HG03025 (cell line): ENCODE measurements at regions not wholly inside any gene's neighbourhood (a gene's known extent, or its start where the extent isn't known, plus 50 kb on each side); places are given as distances from the start of the nearest gene placed in this dataset.
"Not testable (repeated sequence)": the region's sequence is repeated elsewhere in the genome, so short reads cannot be mapped to it uniquely, and the experiment has no call there.

Experiments
- ATAC-seq: cut with Tn5 transposase; IDR thresholded peaks from one replicate; pipeline ENCODE4 v1.9.1; 2021; ENCODE audit warnings: mild to moderate bottlenecking, moderate library complexity; ENCODE audit not compliant: unreplicated experiment, low FRiP score

DNA sequence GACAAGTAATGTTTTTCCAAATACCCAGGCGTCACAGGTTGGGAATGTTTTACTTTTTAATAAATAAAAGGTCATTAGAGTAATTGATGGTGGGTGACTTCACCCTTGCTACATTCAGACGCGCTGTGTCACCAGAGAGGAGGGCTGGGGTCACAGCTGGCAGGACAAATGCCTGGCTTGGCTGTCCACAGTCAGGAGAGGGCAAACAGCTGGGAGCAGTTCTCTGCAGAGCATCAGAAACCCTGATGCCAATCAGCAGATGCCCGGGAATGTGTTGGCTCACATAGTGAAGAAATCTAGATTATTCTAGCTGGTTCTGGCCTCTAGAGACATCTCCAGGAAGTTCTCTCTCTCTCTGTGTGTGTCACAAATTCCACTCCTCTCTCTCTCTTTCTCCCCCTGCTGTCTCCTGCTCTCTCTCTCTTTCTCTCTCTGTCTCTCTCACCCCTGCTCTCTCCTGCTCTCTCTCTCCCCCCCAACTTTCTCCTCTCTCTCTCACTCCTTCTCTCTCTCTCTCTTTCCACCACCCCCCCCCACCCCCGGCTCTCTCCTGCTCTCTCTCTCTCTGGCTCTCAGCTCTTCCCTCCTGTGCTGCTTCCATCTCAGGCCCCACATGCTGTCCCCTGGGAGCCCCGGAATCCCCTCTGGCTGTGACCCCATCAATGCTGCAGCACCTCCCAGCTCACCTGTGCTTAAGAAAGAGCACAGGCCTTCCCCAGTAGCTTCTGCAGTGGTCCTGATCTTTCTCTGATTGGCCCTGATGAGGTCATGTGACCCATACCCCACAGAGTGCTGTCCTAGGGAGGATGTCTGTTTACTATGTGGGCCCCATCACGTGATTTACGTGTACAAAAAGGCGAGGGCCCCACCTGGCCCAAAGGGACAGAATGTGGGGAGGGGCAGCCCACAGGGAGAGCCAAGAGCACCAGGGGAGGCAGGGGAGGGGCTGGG, 331.5 kb downstream of the ADGRD1 start:
- not testable (repeated sequence) for ATAC-seq

DNA sequence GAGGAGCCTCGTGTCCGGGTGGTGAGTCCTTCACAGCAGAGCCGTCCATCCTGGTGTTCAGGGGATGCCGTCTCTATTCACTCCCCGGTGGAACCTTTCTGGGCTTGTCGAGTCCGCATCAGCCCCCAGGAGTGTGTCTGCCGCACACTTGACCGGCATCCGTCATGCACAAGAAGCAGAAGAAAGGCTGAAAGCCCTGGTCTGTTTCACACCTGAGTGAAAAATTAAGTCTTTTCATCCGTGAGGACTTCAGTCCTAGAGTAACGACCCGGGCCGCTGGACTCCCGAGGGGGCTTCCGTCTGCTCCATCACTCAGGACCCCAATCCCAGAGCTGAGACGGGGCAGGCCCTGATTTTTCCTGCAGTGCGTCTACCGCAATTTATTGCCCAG, 332.2 kb downstream of the ADGRD1 start:
- ATAC-seq, result not testable (repeated sequence)

DNA sequence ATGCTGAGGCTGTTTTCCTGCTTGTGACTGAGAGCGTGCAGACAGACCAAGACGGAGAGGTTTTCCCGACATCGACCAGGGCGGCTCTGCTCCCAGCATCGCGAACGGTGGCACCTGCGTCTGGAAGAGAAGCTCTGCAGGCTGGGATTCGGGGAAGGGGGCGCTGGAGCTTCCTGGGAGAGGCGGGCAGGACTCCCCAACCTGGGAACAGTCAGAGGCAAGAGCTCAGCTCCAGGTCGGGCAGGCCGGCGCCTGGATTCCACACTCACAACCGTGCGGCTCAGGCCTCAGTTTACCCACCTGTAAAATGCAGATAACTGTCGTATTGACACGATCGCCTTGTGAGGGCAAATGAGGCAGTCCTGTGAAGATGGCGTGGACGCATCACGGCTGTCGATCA, 332.6 kb downstream of the ADGRD1 start:
- ATAC-seq, result not testable (repeated sequence)

DNA sequence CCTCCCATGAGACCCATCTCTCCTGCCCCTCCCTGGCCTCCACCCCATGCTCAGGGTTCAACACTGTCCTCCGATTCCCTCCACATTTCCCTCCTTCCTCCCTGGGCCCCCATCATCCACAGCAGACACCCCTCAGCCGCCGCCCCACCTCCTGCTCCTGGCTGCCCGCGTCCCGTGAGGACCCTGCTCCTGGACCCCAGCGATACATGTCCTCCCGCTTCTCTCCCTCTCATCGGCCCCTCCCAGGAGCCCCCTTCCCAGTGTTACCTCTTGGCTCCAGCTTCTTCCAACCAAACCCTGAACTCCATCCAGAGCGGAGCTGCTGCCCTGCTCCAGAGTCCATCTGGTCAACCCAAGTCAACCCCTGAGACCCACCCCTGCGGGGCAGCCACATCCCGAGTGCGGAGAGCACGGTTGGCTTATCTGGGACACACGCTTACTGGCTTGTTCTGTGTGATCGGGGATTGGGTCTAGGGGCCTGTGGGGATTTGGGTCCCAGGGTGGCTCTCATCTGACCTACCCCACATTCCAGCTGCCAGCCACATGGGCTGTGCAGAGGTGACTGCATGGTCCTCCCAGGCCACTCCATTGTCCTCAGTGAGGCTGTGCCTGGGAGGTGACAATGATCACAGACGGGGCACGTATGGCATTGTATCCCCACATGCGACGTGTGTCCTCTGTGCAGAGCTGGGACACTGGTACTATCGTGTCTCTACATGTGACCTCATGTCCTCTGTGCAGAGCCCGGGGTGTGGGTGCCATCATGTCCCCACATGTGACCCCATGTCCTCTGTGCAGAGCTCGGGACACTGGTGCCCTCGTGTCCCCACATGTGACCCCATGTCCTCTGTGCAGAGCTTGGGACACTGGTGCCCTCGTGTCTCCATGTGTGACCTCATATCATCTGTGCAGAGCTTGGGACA, 333.6 kb downstream of the ADGRD1 start:
- ATAC-seq, result no peak

DNA sequence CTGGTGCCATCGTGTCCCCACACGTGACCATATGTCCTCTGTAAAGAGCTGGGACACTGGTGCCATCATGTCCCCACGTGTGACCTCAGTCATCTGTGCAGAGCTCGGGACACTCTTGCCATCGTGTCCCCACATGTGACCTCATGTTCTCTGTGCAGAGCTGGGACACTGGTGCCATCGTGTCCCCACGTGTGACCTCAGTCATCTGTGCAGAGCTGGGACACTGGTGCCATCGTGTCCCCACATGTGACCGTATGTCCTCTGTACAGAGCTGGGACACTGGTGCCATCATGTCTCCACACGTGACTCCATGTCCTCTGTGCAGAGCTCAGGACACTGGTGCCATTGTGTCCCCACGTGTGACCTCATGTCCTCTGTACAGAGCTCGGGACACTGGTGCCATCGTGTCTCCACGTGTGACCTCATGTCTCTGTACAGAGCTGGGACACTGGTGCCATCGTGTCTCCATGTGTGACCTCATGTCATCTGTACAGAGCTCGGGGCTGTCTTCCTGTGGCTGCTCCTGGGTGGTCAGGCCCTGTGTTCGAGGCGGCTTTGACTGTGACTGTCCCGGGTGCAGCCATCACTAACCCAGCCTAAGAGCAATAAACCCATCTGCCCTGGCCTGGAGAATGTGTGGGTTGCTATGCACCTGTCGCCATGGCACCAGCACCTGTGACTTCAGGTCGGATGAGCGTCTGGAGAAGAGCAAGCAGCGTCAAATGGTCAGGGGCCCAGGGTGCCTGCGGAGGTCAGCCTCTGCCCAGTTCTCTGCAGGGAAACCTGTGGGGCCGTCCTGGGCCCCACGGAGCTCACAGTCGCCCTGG, 334.4 kb downstream of the ADGRD1 start:
- ATAC-seq, result no peak

DNA sequence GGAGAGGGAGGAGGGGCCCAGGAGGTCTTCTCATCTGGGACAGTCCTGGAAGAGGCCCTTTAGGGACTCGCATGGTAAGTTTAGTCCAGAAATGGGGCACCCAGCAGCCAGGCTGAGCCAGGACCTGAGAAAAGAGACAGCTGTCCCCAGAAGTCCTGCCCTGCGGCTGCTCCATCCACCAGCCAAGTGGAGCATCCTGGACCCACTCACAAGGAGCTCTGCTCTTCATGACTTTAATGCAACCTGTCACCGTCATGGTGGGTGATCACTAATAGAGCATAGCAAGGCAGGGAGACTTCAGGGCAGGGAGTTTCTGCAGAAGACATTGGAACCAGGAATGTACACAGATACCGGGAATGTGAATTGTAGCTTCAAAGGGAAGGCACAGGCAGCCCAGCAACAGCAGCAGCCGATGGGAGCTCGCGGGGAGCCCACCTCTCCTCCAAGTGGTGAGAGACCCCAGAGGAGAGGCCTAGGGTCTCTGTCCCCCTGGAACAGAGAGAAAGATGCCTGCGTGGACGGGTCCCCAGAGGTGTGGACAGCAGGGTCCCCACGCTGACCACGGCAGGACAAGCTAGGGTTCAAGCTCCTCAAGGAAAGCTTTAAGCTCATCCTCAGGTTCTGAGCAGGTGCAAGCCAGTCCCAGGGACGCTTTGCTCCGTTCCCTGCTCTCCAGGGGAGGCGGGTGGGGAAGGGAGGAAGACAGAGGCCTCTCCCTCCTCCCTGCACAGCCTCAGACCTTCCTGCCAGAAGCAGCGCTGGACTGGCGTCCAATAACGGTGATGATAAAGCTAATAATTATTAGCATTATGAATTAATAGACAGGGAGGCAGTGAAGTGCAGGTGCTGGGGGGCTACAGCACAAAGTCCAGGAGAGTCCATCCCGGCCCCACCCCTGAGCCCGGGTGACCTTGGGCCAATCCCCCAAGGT, 335.3 kb downstream of the ADGRD1 start:
- ATAC-seq, result not testable (repeated sequence)

DNA sequence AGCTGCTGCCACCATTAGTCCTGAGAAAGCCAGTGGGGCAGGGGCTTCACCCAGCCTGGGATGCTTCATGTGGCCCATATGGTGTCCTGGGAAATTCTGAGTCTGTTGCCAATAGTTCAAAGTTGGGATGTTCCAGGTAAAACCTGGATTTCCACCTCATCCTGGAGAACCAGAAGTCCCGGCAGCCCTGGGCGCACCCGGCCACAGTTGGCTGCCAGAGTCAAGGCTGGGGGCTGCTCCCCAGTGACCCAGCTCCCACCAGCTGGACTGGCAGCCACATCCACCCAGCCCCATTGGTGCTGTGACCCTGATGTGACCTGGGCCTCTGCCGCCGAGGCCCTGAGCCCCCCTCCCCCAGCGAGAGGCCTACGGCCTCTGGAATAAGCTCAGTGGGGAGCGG, 336.1 kb downstream of the ADGRD1 start:
- ATAC-seq, result not testable (repeated sequence)

DNA sequence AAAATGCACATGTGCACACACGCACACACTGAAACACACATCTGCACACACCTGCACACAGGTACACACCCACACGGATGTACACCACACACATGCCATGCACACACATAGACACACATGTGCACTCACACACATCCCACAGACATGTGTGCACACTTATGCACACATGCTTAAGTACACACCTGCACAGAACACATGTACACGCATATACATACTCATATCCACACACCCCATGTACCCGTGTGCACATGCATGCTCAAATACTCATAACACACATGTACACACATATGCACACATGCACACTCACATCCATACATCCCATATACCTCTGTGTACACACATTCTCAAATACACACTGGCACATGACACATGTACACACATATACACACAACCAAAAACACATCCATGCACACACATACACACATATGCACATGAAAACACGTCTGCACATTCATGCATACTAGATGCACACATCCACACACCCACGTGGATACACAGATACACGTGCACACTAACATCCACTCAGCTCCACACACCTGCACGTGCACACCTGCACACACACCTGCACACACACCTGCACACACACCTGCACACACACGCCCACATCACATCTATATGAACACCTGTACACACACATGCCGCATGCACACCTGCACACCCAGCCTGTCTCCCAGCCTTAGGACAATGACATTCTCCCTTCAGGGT, 336.7 kb downstream of the ADGRD1 start:
- no peak for ATAC-seq

DNA sequence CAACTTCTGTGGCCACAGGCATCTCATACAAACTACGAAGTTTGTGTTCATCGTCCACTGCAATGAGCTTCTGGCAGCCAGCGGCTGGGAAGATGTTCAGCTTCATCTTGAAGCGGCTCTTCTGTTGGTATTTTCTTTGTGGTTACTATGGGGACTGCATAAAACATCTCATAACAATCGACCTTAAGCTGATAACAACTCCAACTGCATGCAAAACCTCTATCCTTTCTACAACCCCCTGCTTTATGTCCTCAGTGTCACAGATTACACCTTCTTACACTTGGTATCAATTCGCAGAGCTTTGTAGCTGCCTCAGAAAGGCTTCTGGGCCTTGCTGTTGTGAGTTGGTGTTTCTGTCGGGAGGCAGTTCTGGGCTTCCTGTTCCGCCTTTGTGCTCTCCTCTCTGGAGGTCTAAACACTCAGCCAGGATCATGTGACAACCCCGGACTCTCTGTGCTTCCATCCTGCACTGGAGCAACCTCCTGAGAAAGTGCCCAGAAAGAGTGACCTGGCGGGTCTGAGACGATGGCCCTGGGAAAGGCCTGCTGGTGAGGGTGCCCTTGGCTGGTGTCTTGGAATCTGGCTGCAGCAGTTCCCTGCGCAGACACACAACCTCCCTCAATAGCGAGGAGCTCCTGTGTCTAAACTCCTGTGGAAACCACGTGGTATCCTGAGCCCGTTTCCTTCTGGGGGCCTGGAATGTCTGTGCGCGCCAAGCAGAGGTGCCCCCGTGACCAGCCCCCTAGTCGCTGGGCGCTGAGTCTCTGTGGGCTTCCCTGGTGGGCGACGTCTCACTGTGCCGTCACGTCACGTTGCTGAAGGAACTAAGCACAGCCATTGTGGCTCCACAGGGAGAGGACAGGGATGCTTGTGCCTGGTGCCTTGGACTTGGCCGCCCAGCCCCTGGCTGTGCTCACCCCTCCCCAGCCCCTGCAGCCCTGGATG, 339.6 kb downstream of the ADGRD1 start:
- ATAC-seq, result not testable (repeated sequence)

DNA sequence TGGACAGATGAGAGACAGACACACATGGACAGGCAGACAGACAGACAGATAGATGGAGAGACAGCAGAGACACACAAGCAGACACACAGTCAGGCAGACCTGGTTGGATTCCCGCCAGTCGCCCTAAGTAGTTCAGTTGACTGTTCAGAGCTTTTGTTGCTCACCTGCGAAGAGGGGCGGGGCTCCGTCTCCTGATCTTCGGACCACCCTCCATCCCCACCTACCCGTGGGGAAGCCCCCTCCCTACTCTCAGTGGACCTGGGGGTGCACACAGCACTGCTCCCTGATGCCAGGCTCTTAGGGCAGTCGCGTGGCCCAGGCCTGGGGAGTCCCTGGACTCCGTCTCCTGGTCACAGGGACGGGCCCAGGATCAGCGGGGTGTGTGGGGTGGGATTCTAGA, 341.0 kb downstream of the ADGRD1 start:
- ATAC-seq, result not testable (repeated sequence)

DNA sequence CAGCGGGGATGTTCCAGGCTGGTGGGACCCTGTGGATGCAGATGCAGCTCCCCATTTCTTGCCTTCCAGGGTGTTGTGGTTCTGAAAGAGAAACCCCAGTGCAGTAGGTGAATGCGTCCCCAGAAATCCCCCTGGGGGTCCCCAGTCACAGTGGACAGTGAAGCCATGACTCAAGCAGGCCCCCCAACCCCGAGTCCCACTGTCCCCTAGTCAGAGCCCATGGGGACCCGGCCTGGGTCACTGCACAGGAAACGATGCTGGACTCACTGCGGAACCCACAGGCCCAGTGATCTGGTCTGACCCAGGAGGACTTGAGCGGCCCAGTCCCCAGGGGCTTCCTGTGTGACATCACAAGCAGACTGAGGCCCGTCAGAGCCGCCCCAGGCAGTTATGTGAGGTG, 341.4 kb downstream of the ADGRD1 start:
- ATAC-seq, result not testable (repeated sequence)

DNA sequence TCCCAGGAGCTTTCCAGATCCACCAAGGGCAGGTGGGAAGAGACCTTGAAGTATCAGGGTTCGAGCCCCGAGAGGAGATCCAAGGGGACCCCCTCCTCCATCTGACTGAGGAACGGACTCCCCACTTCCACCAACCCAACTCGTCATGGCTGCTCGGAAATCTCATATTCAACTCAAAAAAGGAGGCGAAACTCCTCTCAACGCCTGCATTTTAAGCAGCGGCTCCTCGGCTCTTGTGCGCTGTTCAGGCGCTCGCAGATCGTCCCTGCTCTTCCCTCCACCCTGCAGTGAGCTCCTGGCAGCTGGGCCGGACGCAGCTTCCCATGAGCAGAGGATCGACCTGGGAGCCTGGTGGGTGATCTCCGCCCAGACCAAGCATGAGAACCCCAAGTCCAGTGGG, 341.9 kb downstream of the ADGRD1 start:
- not testable (repeated sequence) for ATAC-seq

DNA sequence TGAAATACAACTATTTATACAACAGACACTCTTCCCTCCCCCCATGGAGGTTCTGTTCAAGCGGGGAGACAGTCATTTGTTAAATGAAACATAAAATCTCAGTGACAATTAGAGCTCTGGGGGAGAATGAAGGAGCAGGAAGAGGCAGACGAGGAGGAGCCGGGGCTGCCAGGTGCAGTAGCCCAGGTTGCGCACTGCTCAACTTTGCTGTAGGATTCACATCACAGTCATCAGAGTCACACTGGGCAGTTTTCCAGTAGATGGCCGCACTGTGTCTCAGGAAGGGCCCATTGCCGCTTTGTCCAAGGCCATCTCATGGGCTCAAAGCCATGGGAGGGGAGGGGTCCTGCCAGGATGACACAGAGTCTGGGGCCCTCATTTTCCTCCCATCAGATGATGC, 342.4 kb downstream of the ADGRD1 start:
- ATAC-seq, result not testable (repeated sequence)

DNA sequence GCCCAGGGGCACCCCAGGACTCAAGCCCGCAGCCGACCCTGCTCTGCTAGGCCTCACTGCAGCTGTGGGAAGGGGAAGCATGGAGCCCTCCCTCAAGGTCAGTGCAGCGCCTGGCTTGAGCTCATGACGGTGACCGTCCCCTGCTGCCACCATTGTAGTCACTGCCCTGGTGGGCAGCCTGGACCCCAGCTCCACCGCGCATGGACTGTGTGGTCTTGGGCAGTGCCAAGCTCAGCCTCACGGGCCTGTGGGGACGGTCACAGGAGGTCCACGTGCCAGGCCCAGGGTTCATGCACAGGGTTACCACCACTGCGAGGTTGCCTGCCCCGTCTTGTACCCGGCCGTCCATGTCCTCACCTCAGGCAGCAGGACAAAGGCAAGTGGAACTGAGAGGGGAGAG, 342.9 kb downstream of the ADGRD1 start:
- not testable (repeated sequence) for ATAC-seq

DNA sequence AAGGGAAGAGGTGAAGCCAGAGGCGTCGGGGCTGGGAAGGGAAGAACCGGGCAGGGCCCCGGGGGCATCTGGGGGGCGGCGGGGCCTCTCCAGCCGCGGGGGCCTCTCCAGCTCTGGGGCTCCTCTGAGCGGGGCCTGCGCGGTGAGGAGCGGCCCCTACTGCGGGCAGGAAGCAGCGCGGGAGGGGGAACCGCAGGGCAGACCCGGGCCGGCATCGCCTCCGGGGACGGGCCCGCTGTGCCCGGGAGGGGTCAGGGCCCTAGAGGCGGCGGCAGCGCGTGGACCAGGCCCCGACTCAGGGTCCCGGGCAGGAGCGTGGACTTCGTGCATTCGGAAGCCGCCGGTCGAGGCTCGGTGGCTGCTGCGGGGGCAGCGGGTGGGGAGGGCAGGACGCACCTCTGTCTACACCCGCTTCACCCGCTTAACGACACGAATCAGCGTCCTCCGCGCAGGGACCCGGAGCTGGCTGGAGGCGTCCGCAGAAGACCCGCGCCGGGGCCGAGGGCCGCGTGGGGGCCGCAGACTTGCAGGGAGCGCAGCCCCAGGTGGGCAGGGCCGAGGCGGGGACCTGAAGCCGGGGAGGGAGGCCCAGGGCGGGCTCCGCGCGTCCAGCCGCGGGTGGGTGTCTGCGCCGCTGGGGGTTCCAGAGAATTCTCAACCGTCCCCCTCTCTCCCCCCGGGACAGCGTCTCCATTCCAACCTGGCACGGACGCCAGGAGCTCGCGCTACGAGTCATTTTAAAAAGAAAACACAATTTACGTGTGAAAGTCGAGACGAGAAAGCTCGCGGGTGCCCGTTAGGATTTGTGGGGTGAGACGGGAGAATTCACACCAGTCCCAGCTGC, 345.0 kb downstream of the ADGRD1 start:
- not testable (repeated sequence) for ATAC-seq

DNA sequence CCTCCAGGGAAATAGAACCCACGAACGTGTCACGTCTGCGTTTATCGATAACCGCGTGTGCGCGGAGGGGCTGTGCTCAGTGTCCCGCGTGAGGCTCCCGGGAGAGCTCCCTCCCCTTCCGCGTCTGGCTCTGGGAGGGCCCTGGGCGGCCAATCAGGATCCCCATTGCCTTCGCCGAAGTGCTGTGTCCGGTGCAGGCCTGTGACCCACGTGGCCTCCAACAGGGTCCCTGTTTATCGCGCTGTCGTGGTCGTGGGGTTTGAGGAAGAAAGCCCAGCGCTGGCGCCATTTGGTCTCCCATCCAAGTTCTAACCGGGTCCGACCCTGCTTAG, 345.6 kb downstream of the ADGRD1 start:
- not testable (repeated sequence) for ATAC-seq

DNA sequence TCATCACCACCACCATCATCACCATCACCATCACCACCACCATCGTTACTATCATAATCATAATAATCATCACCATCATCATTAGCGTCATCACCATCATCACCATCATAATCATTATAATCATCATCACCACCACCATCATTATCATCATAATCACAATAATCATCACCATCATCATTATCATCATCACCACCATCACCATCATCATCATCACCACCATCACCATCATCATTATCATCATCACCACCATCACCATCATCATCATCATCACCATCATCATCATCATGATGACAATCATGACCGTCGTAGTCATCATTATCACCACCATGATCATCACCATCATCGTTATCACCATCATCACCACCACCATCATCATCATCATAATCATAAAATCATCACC, 349.9 kb downstream of the ADGRD1 start:
- not testable (repeated sequence) for ATAC-seq
